Osteoblast (primary cell): ENCODE measurements at regions not wholly inside any gene's neighbourhood (a gene's known extent, or its start where the extent isn't known, plus 50 kb on each side); places are given as distances from the start of the nearest gene placed in this dataset.

Experiments
- DNase-seq: peaks from one replicate; pipeline ENCODE4 v3.0.0; 2011; ENCODE audit warnings: low spot score, mixed read lengths; ENCODE audit not compliant: insufficient read length; ENCODE audit errors: missing footprints
- H2AFZ ChIP-seq: 2 replicates; pipeline ENCODE4 v1.6.0; 2011; ENCODE audit warnings: mild to moderate bottlenecking, low read length
- H3K27ac ChIP-seq: 2 replicates; pipeline ENCODE4 v1.5.1; 2011; ENCODE audit warnings: mild to moderate bottlenecking, low read depth, low read length, moderate library complexity
- H3K27me3 ChIP-seq: 2 replicates; pipeline ENCODE4 v1.6.0; 2012; ENCODE audit warnings: mild to moderate bottlenecking, control low read depth, inconsistent platforms, low read length, moderate library complexity; ENCODE audit not compliant: insufficient read depth
- H3K36me3 ChIP-seq: 2 replicates; pipeline ENCODE4 v1.5.1; 2011; ENCODE audit warnings: mild to moderate bottlenecking, low read length, control low read depth, moderate library complexity; ENCODE audit not compliant: insufficient read depth
- H3K4me1 ChIP-seq: 2 replicates; pipeline ENCODE4 v1.5.1; 2011; ENCODE audit warnings: mild to moderate bottlenecking, low read length, control low read depth, moderate library complexity; ENCODE audit not compliant: insufficient read depth
- H3K4me2 ChIP-seq: 2 replicates; pipeline ENCODE4 v1.6.0; 2011; ENCODE audit warnings: mild to moderate bottlenecking, low read length; ENCODE audit not compliant: insufficient read depth
- H3K4me3 ChIP-seq: fragments of 200-600 bp; sonication (generic); 3 replicates; pipeline ENCODE4 v1.5.1; 2012; ENCODE audit warnings: mild to moderate bottlenecking, low read length, inconsistent platforms; ENCODE audit not compliant: insufficient read depth
- H3K79me2 ChIP-seq: 2 replicates; pipeline ENCODE4 v1.6.0; 2012; ENCODE audit warnings: mild to moderate bottlenecking, low read length, control low read depth, inconsistent platforms; ENCODE audit not compliant: insufficient read depth
- H3K9me3 ChIP-seq: 2 replicates; pipeline ENCODE4 v1.5.1; 2011; ENCODE audit warnings: low read depth, low read length, control low read depth
- H4K20me1 ChIP-seq: 2 replicates; pipeline ENCODE4 v1.6.0; 2012; ENCODE audit warnings: mild to moderate bottlenecking, low read length, control low read depth; ENCODE audit not compliant: insufficient read depth
- CTCF ChIP-seq: IDR thresholded peaks from 2 replicates; pipeline ENCODE4 v1.5.1; 2011; ENCODE audit warnings: mild to moderate bottlenecking, low read depth, low read length, moderate library complexity; ENCODE audit errors: extremely low read depth

GRCh38 chr18:72376256-72376655 lies 167.9 kb downstream of the CBLN2 start:
- no peak overlapping the region for H3K4me2 ChIP-seq
- H3K79me2 ChIP-seq: no peaks in the 10 kb centered on the region
- H3K4me1 ChIP-seq: no peaks in the 10 kb centered on the region
- no peak for TF ChIP-seq CTCF
- H3K36me3 ChIP-seq: no peaks in the 10 kb centered on the region
- peaks cover 6% of the 10 kb centered on the region for H3K9me3 ChIP-seq
- H2AFZ ChIP-seq: no peak overlapping the region
- no peaks in the 10 kb centered on the region for H3K27me3 ChIP-seq
- no peak overlapping the region for H3K27ac ChIP-seq
- DNase-seq: no peak
- H3K4me3 ChIP-seq: no peak overlapping the region
- H4K20me1 ChIP-seq: no peaks in the 10 kb centered on the region

GRCh38 chr18:72375618-72376017 lies 168.5 kb downstream of the CBLN2 start:
- Histone ChIP-seq H3K4me1 (no peaks in the 10 kb centered on the region), H3K27ac (no peak overlapping the region), H3K79me2 (no peaks in the 10 kb centered on the region), H2AFZ (no peak overlapping the region), H3K9me3 (peaks cover 6% of the 10 kb centered on the region), H4K20me1 (no peaks in the 10 kb centered on the region), H3K4me3 (no peak overlapping the region), H3K27me3 (no peaks in the 10 kb centered on the region), H3K36me3 (no peaks in the 10 kb centered on the region), H3K4me2 (no peak overlapping the region)
- no peak for DNase-seq
- TF ChIP-seq CTCF: no peak

GRCh38 chr18:72372076-72372475 lies 172.1 kb downstream of the CBLN2 start:
- H4K20me1 ChIP-seq: no peaks in the 10 kb centered on the region
- H3K36me3 ChIP-seq: no peaks in the 10 kb centered on the region
- TF ChIP-seq CTCF: no peak
- H3K4me1 ChIP-seq: no peaks in the 10 kb centered on the region
- H3K79me2 ChIP-seq: no peaks in the 10 kb centered on the region
- H3K4me3 ChIP-seq: no peak overlapping the region
- no peak overlapping the region for H2AFZ ChIP-seq
- DNase-seq: no peak
- no peak overlapping the region for H3K27ac ChIP-seq
- peaks cover 3% of the 10 kb centered on the region for H3K9me3 ChIP-seq
- no peaks in the 10 kb centered on the region for H3K27me3 ChIP-seq
- H3K4me2 ChIP-seq: no peak overlapping the region

- no peaks in the 10 kb centered on the region for H3K4me1 ChIP-seq
- H3K9me3 ChIP-seq: no peaks in the 10 kb centered on the region
- DNase-seq: no peak
- H3K27ac ChIP-seq: no peak overlapping the region
- no peaks in the 10 kb centered on the region for H3K27me3 ChIP-seq
- H4K20me1 ChIP-seq: no peaks in the 10 kb centered on the region
- no peaks in the 10 kb centered on the region for H3K36me3 ChIP-seq
- H3K4me3 ChIP-seq: no peak overlapping the region
- H2AFZ ChIP-seq: no peak overlapping the region
- H3K79me2 ChIP-seq: no peaks in the 10 kb centered on the region
- TF ChIP-seq CTCF: no peak
- H3K4me2 ChIP-seq: no peak overlapping the region
These were observed 175.8 kb downstream of the CBLN2 start for GRCh38 chr18:72368308-72368707.
